ENCODE measurements at regions not wholly inside any gene's neighbourhood (a gene's known extent, or its start where the extent isn't known, plus 50 kb on each side); places are given as distances from the start of the nearest gene placed in this dataset.
"Not testable (repeated sequence)": the region's sequence is repeated elsewhere in the genome, so short reads cannot be mapped to it uniquely, and the experiment has no call there.

DNA sequence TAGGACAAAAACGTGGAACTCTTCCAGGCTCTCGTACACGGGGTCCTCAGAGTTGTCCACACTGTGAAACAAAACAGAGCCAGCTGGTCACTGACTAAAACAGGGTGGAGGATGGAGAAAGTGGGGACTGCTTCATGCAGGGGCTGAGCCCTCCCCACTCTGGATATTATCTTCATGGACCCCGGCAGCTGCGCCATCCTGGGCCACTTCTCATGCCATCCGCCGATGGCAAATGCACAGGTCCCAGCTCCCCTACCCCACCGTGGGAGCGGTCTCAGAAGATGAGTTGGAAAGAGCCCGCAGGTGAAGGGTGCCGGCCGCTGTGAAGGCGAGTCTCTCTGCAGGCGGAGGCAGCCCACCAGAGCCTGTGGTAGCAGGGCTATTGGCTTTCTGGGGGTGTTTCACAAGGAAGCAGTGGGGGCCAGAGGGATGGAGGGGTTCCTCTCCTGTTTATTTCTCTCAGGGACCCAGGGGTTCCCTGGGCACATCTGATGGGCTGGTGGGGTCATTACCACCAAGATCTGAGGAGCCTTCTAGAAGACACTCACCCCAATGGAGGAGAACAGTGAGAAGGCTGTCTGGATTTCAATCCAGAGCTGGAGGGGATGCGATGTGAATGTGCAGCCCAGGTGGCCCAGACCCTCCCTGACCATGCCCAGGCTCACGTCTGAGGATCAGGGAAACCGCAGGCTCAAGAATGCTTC is 177.3 kb downstream of the KLF13 start:
- DNase-seq (ENCODE audit: extremely low read depth, low read depth): no peak

DNA sequence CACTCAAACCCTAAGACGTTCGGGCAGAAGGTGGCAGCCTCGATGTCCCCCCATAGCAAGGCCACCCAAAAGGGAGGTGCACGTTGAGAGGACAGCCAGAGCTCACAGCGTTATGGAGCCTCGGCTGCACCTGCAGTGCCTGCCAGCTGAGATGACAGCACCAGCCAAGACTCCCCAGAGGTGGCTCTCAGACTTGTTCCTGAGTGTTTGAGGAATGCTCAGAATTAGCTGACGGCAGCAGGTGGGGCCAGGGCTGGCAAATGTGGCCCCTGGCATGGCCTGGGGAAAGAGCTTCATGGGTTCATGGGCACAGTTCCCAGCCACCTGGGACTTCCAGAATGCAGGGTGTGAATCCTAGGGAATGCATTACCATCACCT is 177.8 kb downstream of the KLF13 start:
- DNase-seq (ENCODE audit: extremely low read depth, low read depth): no peak

DNA sequence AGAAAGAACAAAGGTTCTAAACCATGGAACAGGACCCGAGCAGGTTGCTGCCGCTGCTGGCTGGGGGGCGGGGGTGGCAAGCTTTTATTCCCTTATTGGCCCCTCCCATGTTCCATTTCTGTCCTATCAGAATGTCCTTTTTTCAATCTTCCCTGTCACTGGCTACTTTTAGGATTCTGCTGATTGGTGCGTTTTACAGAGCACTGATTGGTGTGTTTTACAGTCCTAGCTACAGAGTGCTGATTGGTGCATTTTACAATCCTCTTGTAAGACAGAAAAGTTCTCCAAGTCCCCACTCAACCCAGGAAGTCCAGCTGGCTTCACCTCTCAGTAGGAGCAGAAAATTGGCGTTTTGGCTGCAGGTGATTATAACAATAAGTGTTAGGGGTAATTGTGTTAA is 180.9 kb downstream of the KLF13 start:
- DNase-seq (ENCODE audit: extremely low read depth, low read depth): not testable (repeated sequence)

DNA sequence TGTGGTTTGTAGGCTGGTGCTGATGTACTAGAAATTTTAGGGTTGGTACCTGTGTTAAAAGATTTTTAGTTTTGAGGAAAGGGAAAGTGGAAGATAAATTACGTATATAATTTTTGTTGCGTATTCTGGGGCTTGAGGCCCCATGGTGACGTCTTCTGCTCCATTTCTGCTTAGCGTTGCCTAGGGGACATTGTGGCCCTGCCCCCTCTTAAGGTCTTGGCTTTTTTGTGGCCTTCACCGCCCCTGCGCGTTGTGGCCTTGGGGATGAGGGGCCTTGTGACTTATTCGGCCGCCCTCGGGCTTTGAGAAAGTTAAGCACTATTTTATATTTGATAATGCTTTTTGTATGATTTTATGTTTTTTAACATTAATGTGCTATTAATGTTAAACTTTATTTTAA is 182.0 kb downstream of the KLF13 start:
- no peak for DNase-seq (ENCODE audit: extremely low read depth, low read depth)

DNA sequence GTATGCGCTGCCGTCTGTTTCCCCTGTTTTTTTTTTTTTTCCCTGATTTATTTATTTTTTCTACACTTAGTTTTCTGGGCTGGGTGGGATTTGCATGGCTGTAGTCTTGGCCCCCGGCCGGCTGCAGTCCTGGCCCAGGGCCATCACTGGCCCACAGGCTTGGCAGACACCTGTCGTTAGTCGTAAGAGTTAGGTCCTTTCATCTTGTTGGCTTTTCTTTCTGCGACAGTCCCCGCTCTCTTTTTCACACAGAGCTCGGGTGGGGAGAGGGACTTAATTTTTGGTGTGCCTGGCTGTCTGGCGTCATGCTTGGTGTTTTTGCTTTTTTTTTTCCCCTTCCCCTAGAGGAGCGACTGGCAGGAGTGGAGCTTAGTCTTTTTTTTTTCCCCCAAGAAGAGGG is 183.4 kb downstream of the KLF13 start:
- DNase-seq (ENCODE audit: extremely low read depth, low read depth): no peak

DNA sequence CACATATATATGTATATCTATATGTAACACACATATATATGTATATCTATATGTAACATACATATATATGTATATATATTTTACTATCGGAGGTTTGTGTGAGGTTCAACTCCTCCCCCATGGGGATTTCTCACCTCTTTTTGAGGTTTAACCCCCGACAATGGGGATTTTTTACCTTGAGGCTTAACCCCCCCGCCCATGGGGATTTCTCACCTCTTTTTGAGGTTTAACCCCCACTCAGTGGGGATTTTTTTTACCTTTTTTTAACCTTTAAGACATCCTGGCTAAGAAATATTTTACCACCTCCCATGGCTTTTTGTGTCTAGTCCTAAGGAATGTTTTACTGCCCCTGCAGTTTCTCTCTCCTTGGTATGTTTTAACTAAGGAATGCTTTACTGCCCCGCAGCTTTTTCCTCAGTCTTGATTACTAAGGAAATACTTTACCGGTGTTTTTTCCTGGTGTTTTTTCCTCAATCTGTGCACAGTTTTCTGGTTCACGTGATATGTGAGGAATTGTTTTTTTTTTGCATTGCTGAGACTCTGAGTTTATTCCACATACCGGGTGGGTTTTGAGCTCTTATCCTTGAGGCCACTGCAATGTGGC is 185.2 kb downstream of the KLF13 start:
- no peak for DNase-seq (ENCODE audit: extremely low read depth, low read depth)

DNA sequence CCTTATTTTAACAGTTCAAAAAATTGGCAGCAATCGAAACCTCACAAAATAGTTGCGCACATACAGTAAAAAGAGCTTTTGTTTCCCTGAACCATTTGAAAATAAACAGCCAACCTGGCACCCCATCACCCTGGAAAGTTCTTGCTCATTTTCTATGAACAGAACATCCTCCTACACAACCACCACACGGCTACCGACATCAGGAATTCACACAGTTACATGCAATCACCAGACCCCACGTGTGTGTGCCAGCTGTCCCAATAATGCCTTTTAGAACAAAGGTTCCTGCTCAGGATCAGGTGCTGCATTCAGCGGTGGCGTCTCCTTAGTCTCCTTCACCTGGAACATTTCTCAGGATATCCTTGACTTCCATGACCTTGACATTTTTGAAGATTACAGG is 186.5 kb downstream of the KLF13 start:
- no peak for DNase-seq (ENCODE audit: extremely low read depth, low read depth)

DNA sequence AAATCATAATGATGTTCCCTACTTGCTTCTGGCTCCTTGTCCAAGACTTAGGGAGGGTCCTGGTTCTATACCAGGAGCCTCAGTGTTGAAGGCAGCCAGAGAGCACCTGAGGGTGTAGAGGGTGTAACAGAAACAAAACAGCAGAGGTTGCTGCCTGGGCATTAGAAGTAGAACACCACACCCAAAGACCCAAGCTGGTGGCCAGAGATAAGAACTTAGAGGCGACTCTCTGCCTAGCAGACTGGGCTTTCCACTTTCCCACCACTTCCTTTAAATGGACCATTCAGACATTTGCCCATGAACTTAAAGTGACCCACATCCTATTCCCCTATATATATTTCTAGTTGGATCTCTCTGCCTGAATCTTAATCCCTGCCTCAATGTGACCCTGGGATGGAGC is 189.8 kb downstream of the KLF13 start:
- no peak for DNase-seq (ENCODE audit: extremely low read depth, low read depth)

DNA sequence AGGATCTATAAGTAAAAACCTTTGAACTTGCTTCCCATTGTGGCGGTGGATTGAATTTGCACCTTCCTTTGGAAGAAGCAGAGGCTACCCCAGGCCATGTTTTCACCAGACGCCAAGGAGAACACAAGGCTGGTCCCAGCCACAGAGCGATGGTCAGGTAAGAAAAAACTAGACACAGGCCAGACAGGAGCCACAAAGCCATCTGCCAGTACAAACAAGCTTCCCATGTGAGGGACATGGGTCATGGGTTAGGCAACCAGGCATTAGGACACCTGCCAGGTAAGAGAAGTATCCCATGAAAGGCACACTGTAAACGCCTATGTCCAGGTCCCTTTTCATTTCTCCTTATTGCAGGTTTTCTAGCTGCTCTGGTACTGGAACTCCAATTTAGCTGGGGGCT is 190.2 kb downstream of the KLF13 start:
- no peak for DNase-seq (ENCODE audit: extremely low read depth, low read depth)

DNA sequence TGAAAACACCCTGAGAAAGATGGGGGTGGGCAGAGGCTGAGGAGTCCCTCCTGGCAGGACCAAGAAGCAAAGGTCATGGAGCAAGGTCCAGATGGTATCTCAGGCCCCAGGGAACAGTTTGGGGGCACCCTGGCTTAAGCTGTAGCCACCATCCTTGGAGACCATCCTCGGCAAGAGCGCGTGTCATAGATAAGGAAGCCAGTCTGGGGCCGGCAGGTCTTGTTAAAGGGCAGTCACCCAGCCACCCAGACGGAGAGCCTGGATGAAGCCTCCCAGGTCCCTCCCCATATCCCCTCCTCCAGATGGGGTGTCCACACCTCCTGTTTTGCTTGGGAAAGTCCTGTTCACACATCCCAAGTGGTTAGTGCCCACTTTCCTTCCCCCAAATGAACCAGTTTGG is 191.1 kb downstream of the KLF13 start:
- no peak for DNase-seq (ENCODE audit: extremely low read depth, low read depth)

DNA sequence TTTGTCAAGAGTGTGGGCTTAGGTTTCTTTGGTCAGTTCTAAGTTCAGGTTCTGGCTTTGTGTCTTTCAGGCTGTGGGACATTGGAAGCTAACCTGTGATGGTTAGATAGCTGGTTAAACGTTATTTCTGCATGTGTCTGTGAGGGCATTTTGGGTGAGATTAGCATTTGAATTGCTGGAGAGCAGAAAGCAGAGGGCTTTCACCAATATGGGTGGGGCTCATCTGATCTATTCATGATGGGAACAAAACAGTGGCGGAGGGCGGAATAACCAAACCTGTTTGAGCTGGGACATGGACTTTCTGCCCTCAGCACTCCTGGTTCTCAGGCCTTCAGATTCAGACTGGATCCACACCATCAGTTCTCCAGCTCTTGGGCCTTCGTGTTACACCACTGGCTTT is 195.4 kb downstream of the KLF13 start:
- DNase-seq (ENCODE audit: extremely low read depth, low read depth): no peak

DNA sequence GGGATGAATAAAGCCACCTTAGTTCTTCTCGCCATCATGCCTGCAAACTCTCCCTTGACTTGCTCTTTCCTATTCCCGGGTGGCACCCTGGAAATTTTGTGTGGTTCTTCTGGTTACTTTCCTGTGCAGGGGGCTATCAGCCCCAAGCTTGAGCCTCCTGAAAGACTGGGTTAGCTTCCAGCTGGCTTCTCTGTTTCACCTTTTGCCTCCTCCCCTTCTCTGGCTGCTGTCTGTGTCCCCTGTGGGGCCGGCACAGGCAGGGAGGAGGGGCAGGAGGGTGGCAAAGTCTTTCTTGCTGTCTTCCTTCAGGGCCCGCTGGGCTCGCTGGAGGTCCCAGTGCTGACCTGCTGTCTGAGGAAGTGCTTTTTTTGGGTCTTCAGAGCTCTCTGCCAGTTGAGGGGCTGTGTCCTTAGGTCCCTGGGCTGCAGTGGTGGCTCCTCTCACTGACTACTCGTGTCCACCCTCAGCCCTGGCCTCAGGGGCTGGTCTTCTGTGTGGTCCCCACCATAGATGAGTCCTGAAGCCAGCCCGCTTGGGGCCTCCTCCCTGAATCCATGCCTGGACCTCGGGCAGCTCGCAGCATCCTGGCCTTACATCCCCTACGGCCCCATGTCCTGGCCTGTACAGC is 196.5 kb downstream of the KLF13 start:
- DNase-seq (ENCODE audit: extremely low read depth, low read depth): no peak

DNA sequence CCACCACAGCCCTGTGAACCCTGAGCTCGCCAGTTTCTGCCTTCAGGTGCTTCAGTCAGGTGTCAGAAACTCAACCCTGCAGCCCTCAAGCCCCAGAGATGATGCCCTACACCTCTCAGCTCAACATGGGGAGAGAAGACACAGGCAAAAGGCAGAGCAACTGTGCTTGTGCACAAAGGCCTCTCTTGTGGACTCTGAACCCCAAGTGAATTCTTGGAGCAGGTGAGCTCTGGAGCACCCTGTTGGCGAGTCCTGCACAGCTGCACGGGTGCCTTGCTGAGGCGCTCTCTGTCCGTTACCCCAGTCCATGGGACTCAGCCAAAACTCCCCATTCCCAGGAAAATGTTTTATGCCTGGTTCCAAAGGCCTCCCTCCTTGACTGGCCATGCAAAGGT is 197.0 kb downstream of the KLF13 start:
- DNase-seq (ENCODE audit: extremely low read depth, low read depth): no peak

DNA sequence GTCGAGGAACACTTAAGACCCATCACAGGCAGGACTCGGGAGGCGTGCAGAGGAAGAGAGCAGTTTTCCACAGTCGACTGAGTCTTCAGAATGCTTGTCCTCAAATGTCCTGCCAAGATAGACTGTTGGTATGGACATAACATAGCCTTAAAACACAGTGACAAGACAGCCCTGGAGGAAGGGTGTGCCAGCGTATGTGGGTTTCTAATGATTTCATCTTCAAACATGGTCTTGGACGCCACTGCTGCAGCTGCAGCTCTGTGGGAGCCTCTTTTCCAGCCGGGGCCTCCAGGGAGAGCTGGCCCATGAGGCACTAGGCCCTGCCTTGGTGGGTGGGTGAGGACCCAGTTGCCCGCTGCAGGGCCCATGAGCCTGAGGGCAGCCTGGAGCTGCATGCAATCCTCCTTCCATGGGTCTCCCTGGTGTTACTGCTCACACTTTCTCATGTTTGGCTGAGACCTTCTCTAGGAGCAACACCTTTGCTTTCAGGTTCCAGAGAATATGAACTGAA is 198.6 kb downstream of the KLF13 start:
- no peak for DNase-seq (ENCODE audit: extremely low read depth, low read depth)

DNA sequence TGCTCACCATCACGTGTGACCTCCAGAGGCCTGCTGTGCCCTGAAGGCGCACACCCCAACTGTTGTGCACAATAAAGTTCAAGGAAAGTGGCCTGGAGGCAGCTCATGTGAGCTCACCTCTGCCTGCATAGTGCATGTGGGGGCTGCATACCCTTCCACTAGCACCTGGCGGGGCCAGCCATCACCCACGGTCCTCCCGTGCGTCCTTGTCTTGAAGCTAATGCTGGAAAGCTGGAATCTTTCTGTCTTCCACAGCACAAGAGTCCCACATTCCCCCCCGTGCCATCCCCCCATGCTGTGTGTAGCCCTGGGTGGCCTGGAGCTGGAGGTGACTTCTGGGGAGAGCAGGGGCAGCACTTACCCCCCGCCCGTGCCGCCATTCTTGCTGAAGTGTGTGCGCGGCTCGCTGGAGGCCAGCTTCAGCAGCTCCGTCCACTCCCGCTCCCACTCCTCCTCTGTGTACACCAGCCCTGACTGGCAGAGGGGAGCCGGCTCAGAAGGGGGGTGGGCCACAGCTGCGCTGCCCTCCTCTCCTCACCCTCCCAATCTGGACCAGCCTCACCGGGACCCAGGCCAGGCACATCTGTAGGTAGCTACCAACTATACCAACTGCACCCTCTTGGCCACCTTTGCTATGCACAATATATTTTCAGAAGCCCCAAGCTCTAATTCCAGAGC is 199.5 kb downstream of the KLF13 start:
- no peak for DNase-seq (ENCODE audit: extremely low read depth, low read depth)

DNA sequence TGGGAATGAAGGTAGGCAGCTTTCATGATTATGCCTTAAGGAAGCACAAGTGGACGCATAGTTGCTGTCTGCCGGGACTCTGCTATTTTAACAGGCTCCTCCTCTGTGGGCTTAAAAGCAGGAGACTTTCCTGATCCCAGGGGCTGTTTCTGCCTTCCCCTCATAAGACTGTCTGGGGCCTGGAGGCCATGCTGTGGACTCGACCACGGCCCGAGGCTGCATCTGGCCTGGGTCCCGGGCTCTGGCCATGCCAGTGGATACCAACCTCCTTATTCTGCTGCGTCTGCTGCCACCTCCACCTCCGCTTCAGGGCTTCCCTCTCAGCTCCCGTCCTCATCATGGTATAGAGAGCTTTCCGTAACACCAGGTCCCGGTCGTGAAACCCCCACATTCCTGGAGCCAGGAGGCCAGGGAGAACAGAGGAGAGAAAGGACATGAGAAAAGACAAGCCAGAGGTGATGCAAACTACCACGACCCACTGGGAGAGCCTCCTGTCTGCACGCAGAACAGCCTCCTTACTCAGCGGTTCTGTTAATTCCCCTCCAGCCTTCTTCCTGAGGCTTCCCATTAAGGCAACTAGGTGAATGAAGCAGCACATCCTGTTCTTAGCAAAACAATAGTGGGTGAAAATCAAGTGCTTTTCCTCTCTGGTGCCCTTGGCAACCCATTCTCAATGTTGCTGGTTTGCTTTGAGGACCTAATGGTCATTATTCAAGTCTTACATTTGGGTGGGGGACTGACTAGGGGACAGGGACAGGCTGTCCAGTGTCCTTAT is 200.5 kb downstream of the KLF13 start:
- no peak for DNase-seq (ENCODE audit: extremely low read depth, low read depth)

DNA sequence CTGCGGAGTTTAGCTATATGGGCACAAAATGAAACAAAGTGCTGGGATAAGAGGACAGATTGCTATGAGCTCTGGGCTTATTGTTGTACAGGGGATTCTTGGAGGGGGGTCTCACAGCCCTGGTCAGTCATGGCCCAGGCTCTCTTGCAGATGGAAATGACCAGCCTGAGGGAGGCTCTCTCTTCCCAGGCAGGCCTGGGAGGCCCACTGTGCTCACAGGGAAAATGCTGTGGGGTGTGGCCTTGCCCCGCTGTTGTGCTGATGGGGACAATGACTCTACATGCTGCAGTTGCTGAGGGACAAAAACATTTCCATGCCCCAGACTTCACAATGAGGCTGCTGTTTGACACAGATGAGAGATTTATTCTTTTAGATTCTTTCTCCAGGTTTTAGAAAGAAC is 202.2 kb downstream of the KLF13 start:
- DNase-seq (ENCODE audit: extremely low read depth, low read depth): no peak

DNA sequence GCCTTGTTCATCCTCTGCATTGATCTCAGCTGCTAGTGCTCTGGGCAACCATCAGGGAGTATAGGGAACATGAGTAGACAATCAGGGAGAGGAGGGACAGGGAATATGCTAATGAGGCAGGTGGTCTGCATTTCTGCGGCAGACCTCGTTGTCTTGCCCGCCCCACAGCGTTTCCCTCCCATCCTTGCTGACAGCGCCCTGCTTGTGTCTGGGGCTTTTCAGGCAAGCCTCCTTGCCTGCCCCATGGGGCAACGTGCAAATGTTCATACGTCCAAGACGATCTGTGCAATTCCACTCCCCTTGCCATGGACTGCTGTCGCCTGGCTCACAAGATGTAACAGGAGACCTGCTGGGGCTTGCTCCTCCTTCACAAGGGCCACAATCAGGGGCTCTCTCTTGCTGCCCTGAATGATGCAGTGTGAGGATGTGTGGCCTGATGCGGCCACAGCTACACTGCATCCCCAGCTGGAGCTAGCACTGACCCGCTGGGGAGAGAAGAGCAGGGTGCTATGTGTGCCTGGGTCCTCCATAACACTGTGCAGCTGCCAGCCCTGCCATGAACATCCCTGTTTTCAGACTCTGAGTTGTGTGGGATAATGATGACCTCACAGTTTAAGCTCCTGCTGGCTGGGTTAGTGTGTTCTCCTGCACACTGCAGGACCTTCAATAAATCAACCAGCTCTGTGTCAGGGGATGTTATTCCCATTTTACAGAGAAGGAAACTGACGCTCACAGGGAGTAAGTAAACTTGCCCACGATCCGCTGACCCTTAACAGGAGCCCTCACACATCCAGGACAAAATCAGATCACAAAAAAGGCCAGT is 211.3 kb downstream of the KLF13 start:
- no peak for DNase-seq (ENCODE audit: extremely low read depth, low read depth)

DNA sequence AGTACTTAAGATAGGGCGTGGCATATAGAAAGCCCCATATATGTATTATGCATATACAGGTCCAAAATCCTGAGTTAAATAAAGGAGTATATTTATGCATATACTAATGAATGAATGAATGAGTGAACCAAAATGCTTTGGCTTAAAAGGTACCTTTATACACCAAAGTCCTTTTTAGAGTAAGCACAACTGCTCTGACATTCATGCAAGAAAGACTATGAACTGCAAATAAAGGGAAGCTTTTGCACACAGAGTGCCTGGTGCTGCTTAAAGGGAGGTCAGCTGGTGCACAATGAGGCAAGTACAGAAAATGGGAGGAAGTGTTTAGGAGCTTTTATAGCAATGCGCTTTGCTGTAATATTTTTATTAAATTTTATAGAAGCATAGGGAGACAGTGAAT is 214.0 kb downstream of the KLF13 start:
- DNase-seq (ENCODE audit: extremely low read depth, low read depth): no peak

DNA sequence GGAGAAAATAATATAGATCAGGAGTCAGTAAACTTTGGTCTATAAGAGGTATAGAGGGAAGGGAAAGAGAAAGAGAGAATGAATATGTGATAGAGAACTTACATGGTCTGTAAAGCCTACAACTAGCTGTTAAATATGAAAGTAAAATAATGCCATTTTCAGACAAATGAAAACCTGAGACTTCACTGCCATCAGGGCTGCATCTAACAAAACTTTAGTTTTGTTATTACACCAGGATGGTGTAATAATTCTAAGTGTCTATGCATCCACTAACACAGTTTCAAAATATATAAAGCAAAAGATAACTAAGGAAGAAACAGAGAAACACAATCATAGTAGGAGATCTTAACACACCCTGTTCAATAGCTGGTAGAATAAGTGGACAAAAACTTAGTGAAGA is 217.7 kb downstream of the KLF13 start:
- no peak for DNase-seq (ENCODE audit: extremely low read depth, low read depth)

Measured in NCI-H460 (cell line).